ENCODE measurements at regions not wholly inside any gene's neighbourhood (a gene's known extent, or its start where the extent isn't known, plus 50 kb on each side); places are given as distances from the start of the nearest gene placed in this dataset.

DNA sequence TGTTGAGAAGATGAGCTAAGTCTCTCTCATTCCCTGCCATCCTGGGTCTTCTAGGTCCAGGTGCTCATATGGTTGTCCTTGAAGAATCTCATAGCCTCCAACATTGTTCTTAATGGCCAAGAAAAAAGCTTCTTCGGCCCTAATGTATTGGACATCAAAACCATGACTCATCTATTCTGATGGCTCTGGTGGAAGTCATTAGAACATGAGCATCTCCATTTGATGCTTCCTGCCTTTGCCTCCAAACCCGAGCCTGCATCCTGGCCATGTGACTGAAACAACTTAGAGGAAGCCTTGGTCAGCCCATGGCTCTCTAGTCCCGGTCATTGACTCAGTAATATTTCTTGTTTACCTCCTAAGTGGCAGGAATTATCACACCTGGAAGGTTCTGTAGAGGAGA is 264.1 kb upstream of the FZD8 start:
- ATAC-seq, result no peak
- Histone ChIP-seq H3K36me3 (ENCODE audit: low read depth) (no peaks in the 10 kb centered on the region), H3K9me3 (no peaks in the 10 kb centered on the region), H3K4me1 (ENCODE audit: low read depth) (no peaks in the 10 kb centered on the region), H3K4me3 (no peak overlapping the region)
- TF ChIP-seq, protein P1, sequence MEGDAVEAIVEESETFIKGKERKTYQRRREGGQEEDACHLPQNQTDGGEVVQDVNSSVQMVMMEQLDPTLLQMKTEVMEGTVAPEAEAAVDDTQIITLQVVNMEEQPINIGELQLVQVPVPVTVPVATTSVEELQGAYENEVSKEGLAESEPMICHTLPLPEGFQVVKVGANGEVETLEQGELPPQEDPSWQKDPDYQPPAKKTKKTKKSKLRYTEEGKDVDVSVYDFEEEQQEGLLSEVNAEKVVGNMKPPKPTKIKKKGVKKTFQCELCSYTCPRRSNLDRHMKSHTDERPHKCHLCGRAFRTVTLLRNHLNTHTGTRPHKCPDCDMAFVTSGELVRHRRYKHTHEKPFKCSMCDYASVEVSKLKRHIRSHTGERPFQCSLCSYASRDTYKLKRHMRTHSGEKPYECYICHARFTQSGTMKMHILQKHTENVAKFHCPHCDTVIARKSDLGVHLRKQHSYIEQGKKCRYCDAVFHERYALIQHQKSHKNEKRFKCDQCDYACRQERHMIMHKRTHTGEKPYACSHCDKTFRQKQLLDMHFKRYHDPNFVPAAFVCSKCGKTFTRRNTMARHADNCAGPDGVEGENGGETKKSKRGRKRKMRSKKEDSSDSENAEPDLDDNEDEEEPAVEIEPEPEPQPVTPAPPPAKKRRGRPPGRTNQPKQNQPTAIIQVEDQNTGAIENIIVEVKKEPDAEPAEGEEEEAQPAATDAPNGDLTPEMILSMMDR (IDR thresholded peaks at IDR 0.05), result no peak
- no peak for DNase-seq
- intact Hi-C loops (cut with DNase I, micrococcal nuclease), result no loop called here

DNA sequence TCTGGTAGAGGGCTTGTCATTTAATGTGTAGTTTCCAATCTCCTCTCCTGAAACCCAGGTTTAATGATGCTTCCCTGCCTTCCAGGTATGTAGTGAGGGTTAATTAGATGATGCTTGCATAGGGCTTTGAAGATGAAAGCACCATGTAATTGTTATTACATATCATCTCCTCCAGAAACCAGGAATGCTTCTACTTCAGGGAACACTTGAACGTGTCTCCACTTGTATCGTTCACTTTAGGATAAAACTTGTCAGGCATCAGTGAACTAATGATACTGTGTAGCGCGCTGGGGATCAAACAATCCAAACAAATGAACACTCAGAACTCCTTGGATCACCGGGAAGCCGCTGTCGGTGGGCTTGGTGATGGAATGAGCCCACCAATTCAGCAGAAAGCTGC is 260.9 kb upstream of the FZD8 start:
- intact Hi-C loops (cut with DNase I, micrococcal nuclease), result no loop called here
- no peaks in the 10 kb centered on the region for H3K4me1 ChIP-seq (ENCODE audit: low read depth)
- H3K36me3 ChIP-seq (ENCODE audit: low read depth), result no peaks in the 10 kb centered on the region
- ATAC-seq (no peak), DNase-seq (no peak)
- no peaks in the 10 kb centered on the region for H3K9me3 ChIP-seq
- H3K4me3 ChIP-seq, result no peak overlapping the region
- TF ChIP-seq, protein P1 (IDR thresholded peaks at IDR 0.05), result no peak

DNA sequence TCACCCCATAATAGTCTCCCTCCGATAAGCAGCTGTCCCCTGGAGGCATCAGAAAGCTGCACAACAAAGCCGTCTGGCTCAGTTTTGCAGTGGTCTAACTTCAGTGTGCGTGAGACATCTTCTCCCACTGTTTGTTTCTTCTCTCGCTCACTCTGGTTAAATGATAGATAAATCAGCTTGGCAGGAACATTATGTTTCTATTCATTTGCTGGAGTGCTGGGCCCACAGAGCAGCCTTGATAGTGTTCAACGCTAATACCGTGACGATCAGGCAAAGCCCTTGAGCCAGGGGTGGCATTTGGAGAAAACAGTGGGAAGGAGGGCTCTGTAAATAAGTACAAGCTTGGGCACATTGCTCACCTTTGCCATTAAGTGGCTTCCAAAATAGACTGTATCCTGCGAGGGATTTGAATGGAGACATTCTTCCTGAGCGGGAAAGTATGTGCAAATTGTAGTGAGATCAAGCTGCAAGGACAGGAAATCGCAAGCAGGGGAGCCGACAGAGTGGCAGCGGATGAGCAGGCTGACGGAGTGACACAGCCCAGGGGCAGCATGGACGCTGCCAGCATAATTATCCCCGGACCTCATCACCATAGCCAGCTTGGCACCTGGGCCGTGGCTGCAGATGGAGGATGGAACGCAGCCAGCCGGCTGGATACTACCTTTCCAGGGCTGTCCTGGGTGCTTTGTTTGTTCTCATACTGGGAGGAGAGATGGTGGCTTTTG is 256.8 kb upstream of the FZD8 start:
- ATAC-seq, result no peak
- TF ChIP-seq, protein P1 (IDR thresholded peaks at IDR 0.05), result no peak
- intact Hi-C loops (cut with DNase I, micrococcal nuclease), result no loop called here
- H3K9me3 ChIP-seq, result no peaks in the 10 kb centered on the region
- DNase-seq, result no peak
- H3K4me3 ChIP-seq, result no peak overlapping the region
- H3K4me1 ChIP-seq (ENCODE audit: low read depth), result no peaks in the 10 kb centered on the region
- no peaks in the 10 kb centered on the region for H3K36me3 ChIP-seq (ENCODE audit: low read depth)

DNA sequence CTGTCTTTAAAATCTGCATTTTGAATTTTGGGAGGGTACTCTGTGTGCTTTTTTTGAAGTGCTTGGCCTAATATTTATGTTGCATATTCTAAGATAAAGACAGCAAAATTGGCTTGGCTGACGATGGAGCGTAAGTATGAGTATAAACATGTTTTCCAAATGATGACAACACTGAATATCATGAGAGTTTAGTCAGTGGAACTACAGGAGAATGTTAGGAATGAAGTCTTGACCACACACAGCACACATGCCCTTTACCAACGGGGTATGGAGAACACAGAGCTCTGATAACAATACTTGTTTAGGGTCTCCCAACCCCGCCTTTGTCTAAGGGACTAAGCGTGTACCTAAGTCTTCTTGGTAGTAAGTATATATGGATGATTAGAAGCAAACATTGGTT is 253.9 kb upstream of the FZD8 start:
- Histone ChIP-seq H3K9me3 (no peaks in the 10 kb centered on the region), H3K4me3 (no peak overlapping the region), H3K36me3 (ENCODE audit: low read depth) (no peaks in the 10 kb centered on the region), H3K4me1 (ENCODE audit: low read depth) (peaks cover 9% of the 10 kb centered on the region)
- TF ChIP-seq, protein P1 (IDR thresholded peaks at IDR 0.05), result no peak
- ATAC-seq, result no peak
- no peak for DNase-seq
- intact Hi-C loops (cut with DNase I, micrococcal nuclease), result no loop called here

DNA sequence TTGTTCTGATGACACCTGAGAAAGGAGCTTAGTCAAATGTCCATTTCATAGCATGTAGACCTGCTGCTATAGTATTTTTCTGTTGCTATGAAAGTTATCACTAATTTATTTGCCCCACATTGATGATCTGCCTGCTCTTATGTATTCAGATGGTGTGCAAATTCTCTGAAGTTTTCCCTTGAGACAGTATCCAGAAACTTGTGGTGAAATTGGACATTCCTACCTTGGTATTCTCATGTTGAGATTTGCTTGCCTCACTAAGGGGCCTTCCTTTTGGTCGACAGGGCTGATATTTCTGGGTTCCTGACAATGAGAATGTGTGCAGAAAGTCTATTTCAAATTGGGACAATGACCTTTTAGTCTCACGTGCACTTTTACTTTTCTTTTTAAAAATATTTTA is 253.2 kb upstream of the FZD8 start:
- ATAC-seq (no peak), DNase-seq (no peak)
- Histone ChIP-seq H3K36me3 (ENCODE audit: low read depth) (no peaks in the 10 kb centered on the region), H3K4me3 (no peak overlapping the region), H3K9me3 (no peaks in the 10 kb centered on the region), H3K4me1 (ENCODE audit: low read depth) (peaks cover 14% of the 10 kb centered on the region)
- TF ChIP-seq, protein P1 (IDR thresholded peaks at IDR 0.05), result no peak
- intact Hi-C loops (cut with DNase I, micrococcal nuclease), result no loop called here

DNA sequence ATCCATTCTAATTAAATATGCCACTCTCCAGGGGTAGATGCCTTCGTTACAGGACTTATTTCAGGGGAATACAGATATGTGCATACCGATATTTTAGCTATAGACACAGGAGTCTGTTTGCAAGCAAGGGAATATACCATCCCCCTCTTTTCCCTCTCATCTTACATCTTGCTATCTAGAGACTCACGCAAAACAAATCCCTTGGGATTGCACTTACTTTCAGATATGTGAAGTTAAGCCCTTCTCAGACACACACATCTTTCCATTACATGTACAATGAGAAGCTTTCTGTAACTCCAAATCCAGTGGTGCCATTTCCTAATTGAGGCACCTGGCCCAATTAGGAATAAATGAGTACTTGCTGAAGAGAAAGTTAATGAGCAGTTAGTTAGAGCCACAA is 250.4 kb upstream of the FZD8 start:
- TF ChIP-seq, protein P1 (IDR thresholded peaks at IDR 0.05), result no peak
- Histone ChIP-seq H3K4me3 (no peak overlapping the region), H3K9me3 (no peaks in the 10 kb centered on the region), H3K4me1 (ENCODE audit: low read depth) (peaks cover 24% of the 10 kb centered on the region), H3K36me3 (ENCODE audit: low read depth) (no peaks in the 10 kb centered on the region)
- ATAC-seq (no peak), DNase-seq (no peak)
- intact Hi-C loops (cut with DNase I, micrococcal nuclease), result no loop called here
